Dermis microvascular lymphatic vessel endothelial cell (primary cell): ENCODE measurements at regions not wholly inside any gene's neighbourhood (a gene's known extent, or its start where the extent isn't known, plus 50 kb on each side); places are given as distances from the start of the nearest gene placed in this dataset.
"Not testable (repeated sequence)": the region's sequence is repeated elsewhere in the genome, so short reads cannot be mapped to it uniquely, and the experiment has no call there.

ENCODE experiments used
- DNase-seq, 2 donors: peaks; one replicate each; pipeline versions ENCODE4 v3.0.0 to v3.0.0-alpha.2; 2010; ENCODE audit warnings: low read depth in 2 of 2

- DNase-seq: no peak
These were observed 97.6 kb downstream of the NFKBIZ start for GRCh38 chr3:101946906-101947305.

GRCh38 chr3:101950510-101950909, 101.2 kb downstream of the NFKBIZ start:
- DNase-seq: peak in 1 of 2 donors; percentile 47

- DNase-seq: peak; percentile 31 to 65
These were observed 101.8 kb downstream of the NFKBIZ start for GRCh38 chr3:101950985-101951733.

GRCh38 chr3:101954361-101954760, 105.0 kb downstream of the NFKBIZ start:
- peak; percentile 57 to 64 for DNase-seq

DNA sequence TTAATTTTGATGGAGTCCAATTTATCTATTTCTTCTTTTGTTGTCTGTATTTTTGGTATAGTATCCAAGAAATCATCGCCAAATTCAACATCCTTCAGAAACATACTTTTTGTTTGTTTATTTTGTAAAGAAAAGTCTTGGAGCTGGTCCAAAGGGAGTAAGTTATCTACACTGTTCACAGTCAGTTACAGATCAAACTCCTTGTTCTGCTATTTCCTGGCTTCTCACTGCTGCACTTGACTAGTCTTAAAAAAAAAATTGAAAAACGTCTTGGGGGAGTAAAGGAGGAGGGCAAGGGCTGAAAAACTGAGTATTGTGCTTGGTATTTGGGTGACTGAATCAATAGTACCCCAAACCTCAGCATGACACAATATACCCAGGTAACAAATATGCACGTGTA, 105.6 kb downstream of the NFKBIZ start:
- peak in 1 of 2 donors; percentile 78 for DNase-seq

GRCh38 chr3:101962055-101962454, 112.7 kb downstream of the NFKBIZ start:
- DNase-seq: no peak

GRCh38 chr3:101963902-101964362, 114.6 kb downstream of the NFKBIZ start:
- DNase-seq: peak in 1 of 2 donors; percentile 30

DNA sequence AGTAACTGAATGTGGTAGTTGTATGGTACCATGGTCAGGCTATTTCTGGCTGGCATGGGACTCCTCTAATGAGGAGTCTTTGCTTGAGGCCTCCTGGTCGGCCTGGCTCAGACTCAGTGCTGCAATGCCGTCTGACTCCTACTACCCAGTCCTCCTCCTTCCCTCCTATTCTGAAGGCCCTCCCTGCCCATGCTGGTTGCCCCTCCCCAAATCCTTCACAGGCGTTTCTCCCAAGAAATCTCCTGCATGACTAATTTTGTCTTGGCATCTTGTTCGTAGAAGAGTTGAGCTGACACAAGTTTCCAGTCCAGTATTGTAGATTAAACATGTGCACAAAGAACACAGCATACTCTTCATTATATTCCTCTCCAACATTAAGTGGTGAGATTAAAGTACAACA, 115.5 kb downstream of the NFKBIZ start:
- no peak for DNase-seq

- no peak for DNase-seq
These were observed 116.9 kb downstream of the NFKBIZ start for GRCh38 chr3:101966226-101966625.

GRCh38 chr3:101970212-101970611, 120.9 kb downstream of the NFKBIZ start:
- no peak for DNase-seq

- no peak for DNase-seq
These were observed 121.6 kb downstream of the NFKBIZ start for GRCh38 chr3:101970905-101971304.

GRCh38 chr3:101972430-101973162, 123.3 kb downstream of the NFKBIZ start:
- DNase-seq: no peak

DNA sequence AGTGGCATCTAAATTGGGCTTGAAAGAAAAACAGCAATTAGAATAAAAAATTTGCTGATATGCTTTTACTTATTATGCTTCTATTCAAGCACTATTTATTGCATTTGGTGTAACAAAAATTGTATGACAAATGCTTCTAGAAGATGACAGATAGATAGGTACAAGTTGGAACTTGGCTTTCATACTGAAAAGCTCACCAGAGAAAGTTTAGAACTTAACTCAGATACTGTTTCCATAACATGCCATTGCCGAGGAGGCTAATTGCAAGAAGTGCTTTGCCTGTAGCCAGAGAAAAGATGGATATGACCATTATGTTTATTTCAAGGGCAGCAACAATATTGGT, 123.8 kb downstream of the NFKBIZ start:
- DNase-seq: no peak

GRCh38 chr3:101975415-101975814, 126.1 kb downstream of the NFKBIZ start:
- DNase-seq: not testable (repeated sequence)

DNA sequence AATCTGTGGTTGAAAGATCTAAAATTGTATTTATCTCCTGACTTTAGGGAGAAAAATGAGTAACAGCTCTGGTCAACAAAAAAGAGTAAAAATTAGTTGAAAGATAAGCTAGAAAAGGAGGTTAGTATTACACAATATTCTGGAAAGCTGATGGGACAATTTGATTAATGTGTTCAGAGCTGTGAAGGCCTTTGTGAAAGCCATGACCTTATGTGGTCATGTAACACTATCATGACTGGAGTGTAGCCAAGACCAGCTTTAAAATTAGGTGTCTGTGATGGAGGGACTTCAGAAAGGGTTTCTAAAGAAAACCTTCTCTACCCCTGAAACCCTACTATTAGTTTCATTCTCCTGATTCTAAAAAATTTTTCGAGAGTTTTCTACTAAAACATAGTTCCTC, 127.2 kb downstream of the NFKBIZ start:
- DNase-seq: peak; percentile 13 to 26

GRCh38 chr3:101978348-101978747, 129.0 kb downstream of the NFKBIZ start:
- no peak for DNase-seq

GRCh38 chr3:101979033-101979432, 129.7 kb downstream of the NFKBIZ start:
- no peak for DNase-seq

- no peak for DNase-seq
These were observed 135.0 kb downstream of the NFKBIZ start for GRCh38 chr3:101984356-101984755.

- DNase-seq: no peak
These were observed 139.3 kb downstream of the NFKBIZ start for GRCh38 chr3:101988596-101988995.

- no peak for DNase-seq
These were observed 140.4 kb downstream of the NFKBIZ start for GRCh38 chr3:101989578-101990200.

GRCh38 chr3:101992863-101993262, 143.5 kb downstream of the NFKBIZ start:
- no peak for DNase-seq

- no peak for DNase-seq
These were observed 145.1 kb downstream of the NFKBIZ start for GRCh38 chr3:101994386-101994785.
